GM21526 (cell line): ENCODE measurements at regions not wholly inside any gene's neighbourhood (a gene's known extent, or its start where the extent isn't known, plus 50 kb on each side); places are given as distances from the start of the nearest gene placed in this dataset.
"Not testable (repeated sequence)": the region's sequence is repeated elsewhere in the genome, so short reads cannot be mapped to it uniquely, and the experiment has no call there.

Experiments
- ATAC-seq: cut with Tn5 transposase; IDR thresholded peaks from one replicate; pipeline ENCODE4 v1.9.1; 2021; ENCODE audit warnings: moderate library complexity; ENCODE audit not compliant: unreplicated experiment, low FRiP score

GRCh38 chr4:49117951-49118350 lies 131.9 kb downstream of the CWH43 start:
- not testable (repeated sequence) for ATAC-seq

DNA sequence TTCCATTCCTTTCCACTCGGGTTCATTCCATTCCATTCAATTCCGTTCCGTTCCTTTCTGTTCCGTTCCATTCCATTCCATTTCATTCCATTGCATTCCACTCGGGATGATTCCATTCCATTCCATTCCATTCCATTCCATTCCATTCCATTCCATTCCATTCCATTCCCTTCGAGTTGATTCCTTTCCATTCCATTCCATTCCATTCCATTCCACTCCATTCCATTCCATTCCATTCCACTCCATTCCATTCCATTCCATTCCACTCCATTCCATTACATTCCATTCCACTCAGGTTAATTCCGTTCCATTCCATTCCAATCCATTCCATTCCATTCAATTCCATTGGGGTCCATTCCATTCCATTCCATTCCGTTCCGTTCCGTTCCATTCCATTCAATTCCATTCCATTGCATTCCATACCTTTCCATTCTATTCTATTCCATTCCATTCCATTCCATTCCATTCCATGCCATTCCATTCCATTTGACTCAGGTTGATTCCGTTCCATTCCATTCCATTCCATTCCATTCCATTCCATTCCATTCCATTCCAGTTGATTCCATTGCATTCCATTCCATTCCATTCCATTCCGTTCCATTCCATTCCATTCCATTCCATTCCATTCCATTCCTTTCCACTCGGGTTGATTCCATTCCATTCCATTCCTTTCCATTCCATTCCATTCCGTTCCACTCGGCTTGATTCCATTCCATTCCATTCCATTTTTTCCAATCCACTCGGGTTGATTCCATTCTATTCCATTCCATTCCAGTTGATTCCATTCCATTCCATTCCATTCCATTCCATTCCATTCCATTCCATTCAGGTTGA lies 132.5 kb downstream of the CWH43 start:
- ATAC-seq = peak; percentile 54

DNA sequence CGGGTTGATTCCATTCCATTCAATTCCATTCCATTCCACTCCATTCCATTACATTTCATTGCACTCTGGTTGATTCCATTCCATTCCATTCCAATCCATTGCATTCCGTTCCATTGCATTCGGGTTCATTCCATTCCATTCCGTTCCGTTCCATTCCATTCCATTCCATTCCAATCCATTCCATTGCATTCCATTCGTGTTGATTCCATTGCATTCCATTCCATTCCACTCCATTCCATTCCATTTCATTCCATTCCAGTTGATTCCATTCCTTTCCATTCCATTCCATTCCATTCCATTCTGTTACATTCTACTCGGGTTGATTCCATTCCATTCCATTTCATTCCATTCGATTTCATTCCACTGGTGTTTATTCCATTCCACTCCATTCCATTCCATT lies 133.3 kb downstream of the CWH43 start:
- not testable (repeated sequence) for ATAC-seq

GRCh38 chr4:49120042-49120779 lies 134.1 kb downstream of the CWH43 start:
- ATAC-seq = peak; percentile 13

DNA sequence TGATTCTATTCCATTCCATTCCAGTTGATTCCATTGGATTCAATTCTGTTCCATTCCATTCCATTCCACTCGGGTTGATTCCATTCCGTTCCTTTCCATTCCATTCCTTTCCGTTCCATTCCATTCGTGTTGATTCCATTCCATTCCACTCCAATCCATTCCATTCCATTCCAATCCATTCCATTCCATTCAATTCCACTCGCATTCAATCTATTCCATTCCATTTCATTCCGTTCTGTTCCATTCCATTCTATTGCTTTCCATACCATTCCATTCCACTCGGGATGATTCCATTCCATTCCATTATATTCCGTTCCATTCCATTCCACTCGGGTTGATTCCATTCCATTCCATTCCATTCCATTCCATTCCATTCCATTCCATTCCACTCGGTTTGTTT lies 134.7 kb downstream of the CWH43 start:
- ATAC-seq = peak; percentile 40

DNA sequence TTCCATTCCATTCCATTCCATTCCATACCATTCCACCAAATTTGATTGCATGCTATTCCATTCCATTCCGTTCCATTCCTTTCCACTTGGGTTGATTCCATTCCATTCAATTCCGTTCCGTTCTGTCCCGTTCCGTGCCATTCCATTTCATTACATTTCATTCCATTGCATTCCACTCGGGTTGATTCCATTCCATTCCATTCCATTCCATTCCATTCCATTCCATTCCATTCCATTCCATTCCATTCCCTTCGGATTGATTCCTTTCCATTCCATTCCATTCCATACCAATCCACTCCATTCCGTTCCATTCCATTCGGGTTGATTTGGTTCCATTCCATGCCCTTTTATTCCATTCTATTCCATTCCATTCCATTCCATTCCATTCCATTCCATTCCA lies 140.4 kb downstream of the CWH43 start:
- ATAC-seq = not testable (repeated sequence)

DNA sequence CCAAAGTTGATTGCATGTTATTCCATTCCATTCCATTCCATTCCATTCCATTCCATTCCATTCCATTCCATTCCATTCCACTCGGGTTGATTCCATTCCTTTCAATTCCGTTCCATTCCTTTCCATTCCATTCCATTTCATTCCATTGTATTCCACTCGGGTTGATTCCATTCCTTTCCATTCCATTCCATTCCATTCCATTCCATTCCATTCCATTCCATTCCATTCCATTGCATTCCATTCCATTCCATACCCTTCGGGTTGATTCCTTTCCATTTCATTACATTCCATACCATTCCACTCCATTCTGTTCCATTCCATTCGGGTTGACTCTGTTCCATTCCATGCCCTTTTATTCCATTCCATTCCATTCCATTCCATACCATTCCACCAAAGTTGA lies 140.8 kb downstream of the CWH43 start:
- not testable (repeated sequence) for ATAC-seq

DNA sequence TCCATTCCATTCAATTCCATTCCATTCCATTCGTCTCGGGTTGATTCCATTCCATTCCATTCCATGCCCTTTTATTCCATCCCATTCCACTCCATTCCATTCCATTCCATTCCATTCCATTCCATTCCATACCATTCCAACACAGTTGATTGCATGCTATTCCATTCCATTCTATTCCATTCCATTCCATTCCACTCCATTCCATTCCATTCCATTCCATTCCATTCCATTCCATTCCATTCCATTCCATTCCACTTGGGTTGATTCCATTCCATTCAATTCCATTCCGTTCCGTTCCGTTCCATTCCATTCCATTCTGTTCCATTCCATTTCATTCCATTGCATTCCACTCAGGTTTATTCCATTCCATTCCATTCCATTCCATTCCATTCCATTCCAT lies 143.3 kb downstream of the CWH43 start:
- ATAC-seq = not testable (repeated sequence)

DNA sequence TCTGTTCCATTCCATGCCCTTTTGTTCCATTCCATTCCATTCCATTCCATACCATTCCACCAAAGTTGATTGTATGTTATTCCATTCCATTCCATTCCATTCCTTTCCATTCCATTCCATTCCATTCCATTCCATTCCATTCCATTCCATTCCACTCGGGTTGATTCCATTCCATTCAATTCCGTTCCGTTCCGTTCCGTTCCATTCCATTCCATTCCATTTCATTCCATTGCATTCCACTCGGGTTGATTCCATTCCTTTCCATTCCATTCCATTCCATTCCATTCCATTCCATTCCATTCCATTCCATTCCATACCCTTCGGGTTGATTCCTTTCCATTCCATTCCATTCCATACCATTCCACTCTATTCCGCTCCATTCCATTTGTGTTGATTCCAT lies 143.8 kb downstream of the CWH43 start:
- ATAC-seq = not testable (repeated sequence)

DNA sequence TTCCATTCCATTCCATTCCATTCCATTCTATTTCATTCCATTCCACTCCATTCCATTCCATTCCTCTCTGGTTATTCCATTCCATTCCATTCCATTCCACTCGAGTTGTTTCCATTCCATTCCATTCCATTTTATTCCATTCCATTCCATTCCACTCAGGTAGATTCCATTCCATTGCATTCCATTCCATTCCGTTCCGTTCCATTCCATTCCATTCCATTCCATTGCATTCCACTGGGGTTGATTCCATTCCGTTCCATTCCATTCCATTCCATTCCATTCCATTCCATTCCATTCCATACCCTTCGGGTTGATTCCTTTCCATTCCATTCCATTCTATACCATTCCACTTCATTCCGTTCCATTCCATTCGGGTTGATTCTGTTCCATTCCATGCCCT lies 144.6 kb downstream of the CWH43 start:
- not testable (repeated sequence) for ATAC-seq

DNA sequence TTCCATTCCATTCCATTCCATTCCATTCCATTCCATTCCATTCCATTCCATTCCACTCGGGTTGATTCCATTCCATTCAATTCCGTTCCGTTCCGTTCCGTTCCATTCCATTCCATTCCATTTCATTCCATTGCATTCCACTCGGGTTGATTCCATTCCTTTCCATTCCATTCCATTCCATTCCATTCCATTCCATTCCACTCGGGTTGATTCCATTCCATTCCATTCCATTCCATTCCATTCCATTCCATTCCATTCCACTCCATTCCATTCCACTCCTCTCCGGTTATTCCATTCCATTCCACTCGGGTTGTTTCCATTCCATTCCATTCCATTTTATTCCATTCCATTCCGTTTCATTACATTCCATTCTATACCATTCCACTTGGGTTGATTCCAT lies 151.0 kb downstream of the CWH43 start:
- peak; percentile 60 for ATAC-seq

DNA sequence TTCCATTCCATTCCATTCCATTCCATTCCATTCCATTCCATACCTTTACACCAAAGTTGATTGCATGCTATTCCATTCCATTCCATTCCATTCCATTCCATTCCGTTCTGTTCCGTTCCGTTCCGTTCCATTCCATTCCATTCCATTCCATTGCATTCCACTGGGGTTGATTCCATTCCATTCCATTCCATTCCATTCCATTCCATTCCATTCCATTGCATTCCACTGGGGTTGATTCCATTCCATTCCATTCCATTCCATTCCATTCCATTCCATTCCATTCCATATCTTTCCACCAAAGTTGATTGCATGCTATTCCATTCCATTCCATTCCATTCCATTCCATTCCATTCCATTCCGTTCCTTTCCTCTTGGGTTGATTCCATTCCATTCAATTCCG lies 151.9 kb downstream of the CWH43 start:
- not testable (repeated sequence) for ATAC-seq

DNA sequence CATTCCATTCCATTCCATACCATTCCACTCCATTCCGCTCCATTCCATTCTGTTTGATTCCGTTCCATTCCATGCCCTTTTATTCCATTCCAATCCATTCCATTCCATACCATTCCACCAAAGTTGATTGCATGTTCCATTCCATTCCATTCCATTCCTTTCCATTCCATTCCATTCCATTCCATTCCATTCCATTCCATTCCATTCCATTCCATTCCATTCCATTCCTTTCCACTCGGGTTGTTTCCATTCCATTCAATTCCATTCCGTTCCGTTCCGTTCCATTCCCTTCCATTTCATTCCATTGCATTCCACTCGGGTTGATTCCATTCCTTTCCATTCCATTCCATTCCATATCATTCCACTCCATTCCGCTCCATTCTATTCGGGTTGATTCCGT lies 152.7 kb downstream of the CWH43 start:
- not testable (repeated sequence) for ATAC-seq

GRCh38 chr4:49139513-49139912 lies 153.4 kb downstream of the CWH43 start:
- peak; percentile 50 for ATAC-seq

- ATAC-seq = not testable (repeated sequence)
These were observed 154.3 kb downstream of the CWH43 start for GRCh38 chr4:49140351-49140750.

DNA sequence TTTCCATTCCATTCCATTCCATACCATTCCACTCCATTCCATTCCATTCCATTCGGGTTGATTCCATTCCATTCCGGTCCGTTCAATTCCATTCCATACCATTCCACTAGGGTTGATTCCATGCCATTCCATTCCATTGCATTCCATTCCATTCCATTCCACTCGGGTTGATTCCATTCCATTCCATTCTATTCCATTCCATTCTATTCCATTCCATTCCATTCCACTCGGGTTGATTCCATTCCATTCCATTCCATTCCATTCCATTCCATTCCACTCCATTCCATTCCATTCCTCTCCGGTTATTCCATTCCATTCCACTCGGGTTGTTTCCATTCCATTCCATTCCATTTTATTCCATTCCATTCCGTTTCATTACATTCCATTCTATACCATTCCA lies 155.9 kb downstream of the CWH43 start:
- ATAC-seq = peak; percentile 33

- ATAC-seq = peak; percentile 62
These were observed 161.1 kb downstream of the CWH43 start for GRCh38 chr4:49147143-49147542.

DNA sequence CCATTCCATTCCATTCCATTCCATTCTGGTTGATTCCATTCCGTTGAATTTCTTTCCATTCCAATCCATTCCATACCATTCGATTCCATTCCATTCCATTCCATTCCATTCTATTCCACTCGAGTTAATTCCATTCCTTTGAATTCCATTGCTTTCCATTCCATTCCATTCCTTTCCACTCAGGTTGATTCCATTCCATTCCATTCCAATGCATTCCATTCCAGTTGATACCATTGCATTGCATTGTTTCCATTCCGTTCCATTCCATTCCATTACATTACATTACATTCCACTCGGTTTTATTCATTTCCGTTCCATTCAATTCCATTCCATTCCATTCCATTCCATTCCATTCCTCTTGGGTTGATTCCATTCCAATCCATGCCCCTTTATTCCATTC lies 161.5 kb downstream of the CWH43 start:
- not testable (repeated sequence) for ATAC-seq

DNA sequence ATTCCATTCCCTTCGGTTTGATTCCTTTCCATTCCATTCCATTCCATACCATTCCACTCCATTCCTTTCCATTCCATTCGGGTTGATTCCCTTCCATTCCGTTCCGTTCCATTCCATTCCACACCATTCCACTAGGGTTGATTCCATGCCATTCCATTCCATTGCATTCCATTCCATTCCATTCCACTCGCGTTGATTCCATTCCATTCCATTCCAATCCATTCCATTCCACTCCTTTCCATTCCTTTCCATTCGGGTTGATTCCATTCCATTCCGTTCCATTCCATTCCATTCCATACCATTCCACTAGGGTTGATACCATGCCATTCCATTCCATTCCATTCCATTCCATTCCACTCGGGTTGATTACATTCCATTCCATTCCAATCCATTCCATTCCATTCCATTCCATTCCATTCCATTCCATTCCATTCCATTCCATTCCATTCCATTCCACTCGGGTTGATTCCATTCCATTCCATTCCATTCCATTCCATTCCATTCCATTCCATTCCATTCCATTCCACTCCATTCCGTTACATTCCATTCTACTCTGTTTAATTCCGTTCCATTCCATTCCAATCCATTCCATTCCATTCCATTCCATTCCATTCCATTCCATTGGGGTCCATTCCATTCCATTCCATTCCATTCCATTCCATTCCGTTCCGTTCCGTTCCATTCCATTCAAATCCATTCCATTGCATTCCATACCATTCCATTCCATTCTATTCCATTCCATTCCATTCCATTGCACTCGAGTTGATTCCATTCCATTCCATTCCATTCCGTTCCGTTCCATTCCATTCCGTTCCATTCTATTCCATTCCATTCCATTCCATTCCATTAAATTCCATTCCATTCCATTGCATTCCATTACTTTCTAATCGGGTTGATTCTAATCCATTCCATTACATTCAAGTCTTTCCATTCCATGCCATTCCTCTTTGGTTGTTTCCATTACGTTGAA lies 163.2 kb downstream of the CWH43 start:
- peak; percentile 75 for ATAC-seq

GRCh38 chr4:49150351-49151083 lies 164.4 kb downstream of the CWH43 start:
- ATAC-seq = not testable (repeated sequence)
